ENCODE measurements at regions not wholly inside any gene's neighbourhood (a gene's known extent, or its start where the extent isn't known, plus 50 kb on each side); places are given as distances from the start of the nearest gene placed in this dataset.
"Not testable (repeated sequence)": the region's sequence is repeated elsewhere in the genome, so short reads cannot be mapped to it uniquely, and the experiment has no call there.

- no peak for DNase-seq (ENCODE audit: low read depth)
Measured at GRCh38 chr13:34363266-34363665, 545.3 kb downstream of the RFC3 start.

GRCh38 chr13:34364633-34365032 lies 546.7 kb downstream of the RFC3 start:
- DNase-seq (ENCODE audit: low read depth), result no peak

GRCh38 chr13:34369931-34370330 lies 552.0 kb downstream of the RFC3 start:
- DNase-seq (ENCODE audit: low read depth), result no peak

- no peak for DNase-seq (ENCODE audit: low read depth)
Measured at GRCh38 chr13:34371108-34371507, 553.2 kb downstream of the RFC3 start.

GRCh38 chr13:34371645-34372395 lies 553.9 kb downstream of the RFC3 start:
- no peak for DNase-seq (ENCODE audit: low read depth)

- no peak for DNase-seq (ENCODE audit: low read depth)
Measured at GRCh38 chr13:34372581-34372980, 554.6 kb downstream of the RFC3 start.

- no peak for DNase-seq (ENCODE audit: low read depth)
Measured at GRCh38 chr13:34376483-34376882, 558.5 kb downstream of the RFC3 start.

- DNase-seq (ENCODE audit: low read depth), result no peak
Measured at GRCh38 chr13:34381228-34381627, 560.8 kb upstream of the NBEA start.

- no peak for DNase-seq (ENCODE audit: low read depth)
Measured at GRCh38 chr13:34383728-34384127, 558.3 kb upstream of the NBEA start.

- DNase-seq (ENCODE audit: low read depth), result not testable (repeated sequence)
Measured at GRCh38 chr13:34386229-34386628, 555.8 kb upstream of the NBEA start.

- DNase-seq (ENCODE audit: low read depth), result no peak
Measured at GRCh38 chr13:34391076-34391475, 551.0 kb upstream of the NBEA start.

- DNase-seq (ENCODE audit: low read depth), result no peak
Measured at GRCh38 chr13:34401696-34402095, 540.4 kb upstream of the NBEA start.

GRCh38 chr13:34405410-34406181 lies 536.5 kb upstream of the NBEA start:
- no peak for DNase-seq (ENCODE audit: low read depth)

GRCh38 chr13:34408640-34409039 lies 533.4 kb upstream of the NBEA start:
- DNase-seq (ENCODE audit: low read depth), result no peak

- no peak for DNase-seq (ENCODE audit: low read depth)
Measured at GRCh38 chr13:34409496-34410182, 532.4 kb upstream of the NBEA start.

- no peak for DNase-seq (ENCODE audit: low read depth)
Measured at GRCh38 chr13:34410678-34411077, 531.4 kb upstream of the NBEA start.

GRCh38 chr13:34411177-34411576 lies 530.9 kb upstream of the NBEA start:
- no peak for DNase-seq (ENCODE audit: low read depth)

GRCh38 chr13:34411894-34412293 lies 530.2 kb upstream of the NBEA start:
- no peak for DNase-seq (ENCODE audit: low read depth)

GRCh38 chr13:34412295-34412694 lies 529.8 kb upstream of the NBEA start:
- DNase-seq (ENCODE audit: low read depth), result no peak

- no peak for DNase-seq (ENCODE audit: low read depth)
Measured at GRCh38 chr13:34412817-34413375, 529.2 kb upstream of the NBEA start.

- DNase-seq (ENCODE audit: low read depth), result no peak
Measured at GRCh38 chr13:34413538-34414210, 528.4 kb upstream of the NBEA start.

- DNase-seq (ENCODE audit: low read depth), result no peak
Measured at GRCh38 chr13:34414616-34415015, 527.5 kb upstream of the NBEA start.
